ENCODE measurements at regions not wholly inside any gene's neighbourhood (a gene's known extent, or its start where the extent isn't known, plus 50 kb on each side); places are given as distances from the start of the nearest gene placed in this dataset.

DNA sequence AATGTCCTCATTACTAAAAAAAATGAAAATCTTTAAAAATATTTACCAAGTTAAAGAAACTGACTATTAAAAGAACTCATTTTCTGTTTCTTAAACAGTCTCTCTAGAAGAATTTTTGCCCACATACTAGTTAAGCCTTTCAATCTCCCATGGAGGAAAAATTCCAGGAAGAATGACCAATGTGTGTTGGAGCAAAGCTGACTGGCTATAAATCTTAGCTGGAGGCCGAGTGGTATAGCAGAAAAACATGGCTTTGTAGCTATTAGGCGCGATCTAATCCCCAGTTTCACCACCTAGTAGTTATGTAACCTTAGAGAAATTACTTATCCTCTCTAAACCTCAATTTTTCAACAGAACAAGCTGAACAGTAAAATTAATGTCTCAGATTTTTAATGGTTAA is 135.5 kb upstream of the PRLR start:
- Histone ChIP-seq H3K9me3 (no peaks in the 10 kb centered on the region), H3K27me3 (no peaks in the 10 kb centered on the region), H3K36me3 (no peaks in the 10 kb centered on the region), H3K4me3 (no peak overlapping the region), H3K27ac (no peak overlapping the region), H3K4me1 (no peaks in the 10 kb centered on the region)
- no peak for DNase-seq
- TF ChIP-seq CTCF (IDR thresholded peaks at IDR 0.05) (no peak), POLR2A (IDR thresholded peaks at IDR 0.05) (no peak)

DNA sequence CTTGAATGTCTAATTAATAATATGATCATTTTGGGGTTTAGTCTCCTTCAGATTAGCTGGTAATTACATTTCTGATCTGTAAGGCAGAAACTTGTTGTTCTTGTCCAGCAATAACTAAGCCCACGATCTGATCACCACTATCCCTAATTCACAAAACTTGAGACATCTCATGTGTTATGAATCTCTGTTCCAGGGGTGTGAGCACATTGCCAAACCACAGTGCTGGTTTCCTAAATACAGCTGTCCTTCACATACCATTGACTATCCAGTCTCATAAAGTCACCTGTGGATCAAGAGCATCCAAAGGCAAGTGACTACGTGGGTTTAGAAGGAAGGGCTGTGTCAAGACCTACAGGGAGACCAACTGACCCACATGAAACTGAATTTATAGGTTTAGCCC is 134.1 kb upstream of the PRLR start:
- H3K4me3 ChIP-seq = no peak overlapping the region
- TF ChIP-seq POLR2A (IDR thresholded peaks at IDR 0.05) (no peak), CTCF (IDR thresholded peaks at IDR 0.05) (no peak)
- H3K9me3 ChIP-seq = no peaks in the 10 kb centered on the region
- no peak for DNase-seq
- H3K4me1 ChIP-seq = no peaks in the 10 kb centered on the region
- no peak overlapping the region for H3K27ac ChIP-seq
- no peaks in the 10 kb centered on the region for H3K36me3 ChIP-seq
- no peaks in the 10 kb centered on the region for H3K27me3 ChIP-seq

GRCh38 chr5:35363387-35363965 is 133.2 kb upstream of the PRLR start:
- Histone ChIP-seq H3K4me3 (no peak overlapping the region), H3K27ac (no peak overlapping the region), H3K4me1 (no peaks in the 10 kb centered on the region), H3K9me3 (no peaks in the 10 kb centered on the region), H3K36me3 (no peaks in the 10 kb centered on the region), H3K27me3 (no peaks in the 10 kb centered on the region)
- TF ChIP-seq CTCF (IDR thresholded peaks at IDR 0.05) (no peak), POLR2A (IDR thresholded peaks at IDR 0.05) (no peak)
- DNase-seq = no peak

DNA sequence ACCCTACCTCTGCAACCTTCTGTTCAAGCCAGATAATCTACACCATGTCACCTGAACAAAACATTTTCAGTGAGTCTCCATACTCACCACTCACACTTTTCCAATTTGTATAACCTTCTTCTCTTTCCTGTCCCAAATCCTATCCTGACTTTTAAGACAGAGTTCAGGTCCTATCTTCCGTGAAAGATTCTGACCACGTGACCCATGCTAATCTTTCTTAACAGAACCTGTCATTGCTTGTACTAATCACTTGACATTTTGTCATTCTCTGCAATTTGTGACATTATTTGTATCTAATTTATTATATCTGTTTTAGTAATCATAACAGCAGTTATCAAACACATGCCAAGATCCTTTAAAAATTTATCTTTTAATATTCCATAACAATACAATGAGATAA is 132.5 kb upstream of the PRLR start:
- Histone ChIP-seq H3K27ac (no peak overlapping the region), H3K27me3 (no peaks in the 10 kb centered on the region), H3K4me1 (no peaks in the 10 kb centered on the region), H3K9me3 (no peaks in the 10 kb centered on the region), H3K4me3 (no peak overlapping the region), H3K36me3 (no peaks in the 10 kb centered on the region)
- TF ChIP-seq CTCF (IDR thresholded peaks at IDR 0.05) = no peak
- TF ChIP-seq POLR2A (IDR thresholded peaks at IDR 0.05) = no peak
- no peak for DNase-seq

DNA sequence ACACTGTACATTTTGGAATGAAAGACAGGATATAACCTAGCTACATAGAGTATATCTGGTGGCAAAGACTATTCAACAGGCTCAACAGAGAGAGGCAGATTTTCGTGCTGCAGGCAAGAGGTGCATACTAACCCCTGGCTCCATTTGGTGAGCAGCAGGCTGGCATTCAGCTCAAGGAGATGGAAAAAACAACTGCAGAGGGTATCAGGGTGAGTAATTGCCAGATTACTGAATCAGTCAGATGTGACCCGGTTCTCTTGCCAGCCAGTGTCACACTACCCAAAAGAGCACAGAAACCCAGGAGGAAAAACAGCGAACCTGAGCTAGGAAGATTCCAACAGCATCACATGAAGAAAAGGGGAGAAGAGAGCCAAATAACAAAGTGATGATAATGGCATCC is 130.4 kb upstream of the PRLR start:
- Histone ChIP-seq H3K4me1 (no peaks in the 10 kb centered on the region), H3K36me3 (no peaks in the 10 kb centered on the region), H3K27ac (no peak overlapping the region), H3K27me3 (no peaks in the 10 kb centered on the region), H3K9me3 (no peaks in the 10 kb centered on the region), H3K4me3 (no peak overlapping the region)
- DNase-seq = no peak
- TF ChIP-seq CTCF (IDR thresholded peaks at IDR 0.05) (no peak), POLR2A (IDR thresholded peaks at IDR 0.05) (no peak)

GRCh38 chr5:35359859-35360258 is 129.6 kb upstream of the PRLR start:
- H3K4me3 ChIP-seq = no peak overlapping the region
- no peaks in the 10 kb centered on the region for H3K36me3 ChIP-seq
- H3K27me3 ChIP-seq = no peaks in the 10 kb centered on the region
- no peak for DNase-seq
- H3K9me3 ChIP-seq = no peaks in the 10 kb centered on the region
- no peaks in the 10 kb centered on the region for H3K4me1 ChIP-seq
- no peak overlapping the region for H3K27ac ChIP-seq
- TF ChIP-seq POLR2A (IDR thresholded peaks at IDR 0.05) = no peak
- TF ChIP-seq CTCF (IDR thresholded peaks at IDR 0.05) = no peak

Data from Peyer's patch (tissue), 4 donors.